NCI-H146 treated with DMSO at 0.1 percent for 48 hours (cell line): ENCODE measurements at regions not wholly inside any gene's neighbourhood (a gene's known extent, or its start where the extent isn't known, plus 50 kb on each side); places are given as distances from the start of the nearest gene placed in this dataset.
"Not testable (repeated sequence)": the region's sequence is repeated elsewhere in the genome, so short reads cannot be mapped to it uniquely, and the experiment has no call there.

ENCODE experiments used
- DNase-seq: peaks from one replicate; lab custom pipeline; 2025; ENCODE audit not compliant: unreplicated experiment; lab: John Stamatoyannopoulos, UW

DNA sequence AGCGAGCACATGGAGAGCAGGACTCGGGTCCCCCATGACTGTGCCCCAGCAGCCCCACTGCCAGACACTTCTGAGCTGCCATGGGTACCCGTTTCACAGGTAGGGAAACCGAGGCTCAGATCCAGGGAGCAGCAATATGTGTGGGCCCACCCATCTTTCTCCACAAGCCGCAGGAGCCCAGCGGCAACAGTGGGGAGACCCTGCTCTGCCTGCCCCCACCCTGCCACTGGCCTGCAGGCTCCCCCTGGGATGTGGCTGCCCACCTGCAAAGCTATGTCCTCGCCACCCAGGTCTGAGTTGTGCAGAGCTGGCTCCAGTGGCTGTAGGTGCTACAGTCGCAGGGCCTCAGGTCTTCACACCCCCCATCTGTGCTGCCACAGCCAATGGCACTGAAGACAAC is 50.6 kb upstream of the C1QTNF9B start:
- no peak for DNase-seq

DNA sequence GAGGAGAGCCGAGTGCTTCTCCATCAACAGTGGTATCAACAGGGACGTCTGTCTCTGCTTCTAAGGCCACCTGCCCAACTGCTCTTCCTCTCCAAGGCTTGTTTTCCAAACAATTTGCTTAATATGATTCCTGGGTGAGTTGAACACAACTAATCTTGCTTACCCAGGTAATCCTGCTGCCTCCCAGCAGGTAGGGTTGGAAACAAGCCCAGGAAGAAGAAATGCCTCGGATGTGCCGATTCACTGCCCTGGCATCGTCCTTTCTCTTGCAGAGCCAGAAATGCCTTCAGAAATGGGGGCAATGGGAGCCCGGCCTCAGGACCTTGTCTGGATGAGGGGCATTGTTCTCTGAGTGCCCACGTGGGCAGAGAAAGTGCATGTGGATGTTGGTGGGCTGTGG is 51.9 kb upstream of the C1QTNF9B start:
- DNase-seq = no peak

DNA sequence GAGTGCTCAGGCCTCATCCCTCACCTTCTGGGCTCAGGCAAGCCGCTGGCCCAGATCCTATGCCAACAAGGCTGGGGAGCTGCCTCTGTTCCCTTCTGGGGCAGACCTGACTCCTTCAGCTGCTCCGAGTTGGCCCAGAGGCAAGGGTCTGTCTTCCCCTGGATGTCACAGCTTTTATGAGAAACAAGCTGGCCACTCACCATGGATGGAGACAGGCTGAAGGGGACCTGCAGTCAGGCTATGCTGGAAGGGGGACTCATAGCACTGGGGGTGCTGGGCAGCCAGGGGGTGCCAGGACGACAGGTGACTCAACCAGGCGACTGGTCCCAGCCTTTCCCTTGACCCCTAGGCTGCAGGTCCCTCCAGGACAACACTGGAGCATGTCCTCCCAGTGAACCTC is 52.4 kb upstream of the C1QTNF9B start:
- no peak for DNase-seq

DNA sequence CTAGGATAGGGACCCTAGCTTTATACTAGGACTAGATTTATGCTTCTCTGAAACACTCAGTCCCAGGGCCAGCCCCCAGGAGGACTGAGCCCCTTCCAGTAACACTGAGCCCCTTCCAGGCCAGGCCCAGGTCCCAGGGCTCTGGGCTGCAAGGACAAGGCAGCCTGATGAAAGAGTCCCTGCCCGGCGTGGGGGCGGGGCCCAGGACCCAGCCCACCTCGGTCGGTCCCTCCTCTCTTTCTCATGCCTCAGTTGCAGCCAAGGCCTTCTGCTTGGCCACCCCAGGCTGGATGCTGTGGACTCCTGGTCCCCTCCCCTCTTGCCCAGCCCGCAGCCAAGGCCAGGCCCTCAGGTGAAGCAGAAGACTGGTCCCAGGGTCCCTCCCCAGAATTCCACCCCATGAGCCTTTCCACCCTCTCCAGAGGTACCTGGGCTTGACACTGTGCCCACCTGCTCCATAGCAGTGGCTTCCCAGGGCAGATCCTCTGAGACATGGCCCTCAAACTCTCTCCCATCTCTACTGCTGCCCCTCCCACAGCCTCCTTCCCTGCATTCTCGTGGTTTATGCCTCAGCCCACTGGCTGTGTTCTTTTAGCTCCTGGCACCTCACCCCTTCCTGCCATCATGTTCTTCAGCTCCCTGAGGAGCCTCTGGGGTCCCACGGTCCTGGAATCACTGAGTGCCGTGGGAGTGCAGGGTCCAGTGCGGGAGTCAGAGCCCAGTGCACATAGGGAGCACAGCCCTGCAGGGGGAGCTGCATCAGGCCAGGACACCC is 53.6 kb upstream of the C1QTNF9B start:
- no peak for DNase-seq

DNA sequence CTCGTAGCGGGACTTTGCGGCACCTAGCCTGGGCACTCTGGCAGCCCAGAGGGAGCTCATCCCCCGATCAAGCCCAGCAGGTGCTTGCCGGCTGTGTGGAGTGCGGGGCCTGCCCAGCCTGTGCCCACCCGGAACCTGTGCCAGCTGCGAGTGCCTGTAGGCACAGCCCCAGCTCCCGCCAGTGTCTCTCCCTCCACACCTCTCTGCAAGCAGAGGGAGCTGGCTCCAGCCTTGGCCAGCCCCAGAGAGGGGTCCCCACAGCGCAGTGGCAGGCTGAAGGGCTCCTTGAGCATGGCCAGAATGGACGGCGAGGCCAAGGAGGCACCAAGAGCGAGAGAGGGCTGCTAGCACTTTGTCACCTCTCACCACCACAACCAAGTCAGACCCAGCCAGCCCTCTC is 55.5 kb upstream of the C1QTNF9B start:
- DNase-seq = no peak

DNA sequence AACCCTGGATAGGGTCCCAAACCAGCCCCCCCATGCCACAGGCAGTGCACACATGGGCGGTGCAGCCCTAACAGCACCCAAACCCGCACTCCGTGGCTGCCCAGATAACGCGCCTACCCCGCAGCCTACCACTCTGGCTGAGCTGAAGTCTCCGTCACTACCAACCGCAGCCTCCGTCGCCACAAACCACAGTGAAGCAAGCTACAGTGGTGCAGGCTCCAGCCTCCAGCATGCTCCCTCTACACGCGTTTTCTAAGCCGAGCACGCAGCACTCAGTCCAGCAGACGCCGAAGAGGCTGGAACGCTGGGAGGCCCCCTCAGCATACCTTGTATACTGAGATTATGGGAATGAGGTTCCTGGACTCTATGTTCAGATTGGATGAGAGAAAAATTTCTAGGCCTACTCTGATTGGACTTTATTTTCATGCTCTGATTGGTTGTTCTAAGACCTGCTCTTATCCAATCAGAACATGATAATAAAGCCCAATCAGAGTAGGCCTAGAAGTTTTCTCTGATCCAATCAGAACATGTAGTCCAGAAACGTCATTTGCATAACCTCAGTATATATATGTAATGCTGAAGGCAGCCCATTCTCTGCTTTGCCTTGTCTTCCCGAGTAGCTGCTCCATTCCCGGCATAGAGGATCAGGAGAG is 56.7 kb upstream of the C1QTNF9B start:
- no peak for DNase-seq

DNA sequence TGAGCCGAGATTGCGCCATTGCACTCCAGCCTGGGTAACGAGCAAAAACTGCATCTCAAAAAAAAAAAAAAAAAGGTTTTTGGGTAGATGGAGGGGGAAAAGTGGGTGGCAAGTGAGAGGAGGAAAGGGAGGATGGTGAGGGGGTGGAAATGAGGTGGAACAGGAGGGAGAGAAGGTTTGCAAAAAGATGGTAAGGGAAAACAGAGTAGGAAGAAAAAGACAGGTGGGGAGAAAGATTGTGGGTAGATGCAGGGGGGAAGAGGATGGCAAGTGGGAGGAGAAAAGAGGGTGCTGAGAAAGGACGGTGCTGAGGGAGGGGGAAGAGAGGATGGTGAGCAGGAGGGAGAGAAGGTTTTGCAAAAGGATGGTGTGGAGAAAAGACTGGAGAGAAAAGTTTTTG is 57.8 kb upstream of the C1QTNF9B start:
- no peak for DNase-seq

DNA sequence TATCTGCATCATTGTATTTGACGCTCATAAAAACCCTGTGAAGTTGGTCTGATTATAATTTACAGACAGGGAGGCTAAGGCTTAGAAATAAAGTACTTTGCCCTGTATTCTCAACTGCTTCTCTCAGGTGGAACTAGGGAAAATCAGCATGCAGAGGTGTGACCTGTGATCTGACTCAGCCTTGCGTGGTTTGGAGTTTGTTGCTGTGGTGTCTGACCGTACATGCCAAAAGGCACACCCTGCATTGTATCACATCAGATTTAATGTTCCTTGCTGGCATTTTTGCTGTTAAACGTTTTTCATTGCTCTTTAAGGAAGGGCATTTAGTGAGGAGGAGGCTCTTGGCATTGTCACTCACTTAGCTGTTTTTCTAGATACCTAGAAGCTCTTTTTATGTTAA is 58.8 kb upstream of the C1QTNF9B start:
- no peak for DNase-seq

DNA sequence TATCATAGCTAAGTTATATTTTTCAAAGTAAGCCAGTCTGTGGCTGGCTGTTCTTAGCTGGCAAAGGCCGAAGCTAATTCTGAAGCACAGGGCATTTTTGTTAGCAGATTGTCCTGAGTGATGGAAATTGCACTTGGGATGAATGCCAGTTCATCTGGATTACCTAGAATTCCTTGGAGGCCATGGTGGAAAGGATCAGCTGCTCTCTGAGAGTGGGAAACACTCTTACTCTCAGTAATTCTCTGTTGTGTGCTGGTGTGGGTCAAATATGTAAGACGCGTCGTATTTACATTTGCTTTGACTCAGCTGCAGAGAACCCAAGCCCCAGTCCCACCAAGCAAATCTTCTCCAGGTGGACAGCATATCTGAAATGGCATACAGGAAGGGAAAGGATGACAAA is 60.7 kb upstream of the C1QTNF9B start:
- no peak for DNase-seq

DNA sequence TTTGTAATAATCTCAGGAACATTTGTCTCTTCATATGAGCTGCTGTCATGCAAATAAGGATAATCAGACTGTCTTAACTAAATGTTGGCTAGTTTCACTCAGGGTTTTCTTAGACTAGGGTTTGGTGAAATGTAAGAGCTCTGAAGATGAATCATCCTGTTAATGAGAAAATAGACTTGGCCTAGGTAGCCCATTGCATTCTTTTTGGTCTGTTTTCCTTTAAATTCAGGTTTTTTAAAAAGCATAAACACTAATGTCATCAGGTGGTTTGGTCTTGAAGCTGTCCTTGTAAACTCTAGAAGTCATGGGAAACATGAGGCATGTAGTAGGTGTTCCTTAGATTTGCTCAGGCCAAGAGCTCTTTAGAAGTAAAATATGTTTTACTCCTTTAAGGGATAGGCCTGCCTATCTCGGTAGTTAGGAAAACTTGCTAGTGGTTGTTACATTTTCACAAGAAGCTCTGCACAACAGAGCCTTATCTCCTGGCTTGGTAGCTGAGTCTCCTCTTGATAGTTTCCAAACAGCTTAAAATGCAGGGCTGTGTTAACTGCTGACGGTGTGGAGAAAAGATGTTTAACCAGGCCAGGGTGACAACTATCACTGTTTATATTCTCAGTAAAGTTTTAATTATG is 62.0 kb upstream of the C1QTNF9B start:
- no peak for DNase-seq

DNA sequence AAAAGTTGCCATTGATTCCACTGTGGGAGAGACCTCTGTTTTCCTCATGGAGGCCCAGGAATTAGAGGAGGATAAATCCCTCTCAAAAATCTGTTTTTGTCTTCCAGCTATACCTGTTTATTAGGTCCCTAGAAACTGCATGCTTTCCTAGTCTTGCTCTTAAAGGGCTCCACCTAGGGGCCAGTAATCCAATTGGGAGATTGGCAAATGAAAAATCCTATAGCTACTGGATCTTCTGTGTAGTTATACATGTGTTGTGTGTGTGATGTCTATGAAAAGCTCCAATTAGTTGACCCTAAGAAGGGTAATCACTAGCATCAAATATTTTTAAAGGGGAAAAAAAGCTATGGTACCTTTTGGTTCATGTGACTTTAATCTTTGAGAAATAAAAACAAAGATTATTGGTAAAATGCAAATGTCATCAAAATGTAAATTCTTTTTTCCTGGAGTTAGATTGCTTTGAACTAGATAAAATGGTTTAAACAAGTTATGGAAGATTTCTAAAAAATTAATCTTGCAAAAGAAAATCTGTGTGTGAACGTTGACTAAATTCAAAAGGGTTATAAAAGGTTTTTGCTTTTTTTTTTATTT is 63.4 kb upstream of the C1QTNF9B start:
- DNase-seq = peak; percentile 3

DNA sequence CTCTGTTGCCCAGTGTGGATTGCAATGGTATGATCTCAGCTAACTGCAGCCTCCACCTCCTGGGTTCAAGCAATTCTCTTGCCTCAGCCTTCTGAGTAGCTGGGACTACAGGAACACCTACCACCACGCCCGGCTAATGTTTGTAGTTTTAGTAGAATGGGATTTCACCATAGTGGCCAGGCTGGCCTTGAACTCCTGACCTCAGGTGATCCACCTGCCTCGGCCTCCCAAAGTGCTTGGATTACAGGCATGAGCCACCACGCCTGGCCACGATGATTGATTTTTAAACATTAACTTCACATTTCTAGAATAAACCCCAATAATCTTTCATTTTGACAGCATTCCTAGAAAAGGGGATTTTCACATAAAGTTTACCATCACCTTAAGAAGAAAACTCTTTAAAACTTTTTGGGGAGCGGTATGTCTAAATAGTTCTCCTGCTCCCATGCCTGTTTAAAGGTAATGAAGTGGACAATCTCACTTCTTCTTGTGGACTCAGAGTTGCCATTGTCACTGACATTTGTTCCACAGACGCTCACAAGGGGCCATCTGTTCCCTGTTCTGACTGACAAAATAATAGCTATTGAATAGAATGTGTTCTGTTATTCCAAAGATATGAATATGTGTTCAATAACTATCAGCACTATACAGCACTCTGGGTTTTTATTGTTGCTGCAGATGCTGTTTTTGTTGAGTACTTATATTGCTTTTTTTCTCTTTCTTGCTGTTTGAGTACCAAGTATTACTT is 66.1 kb upstream of the C1QTNF9B start:
- DNase-seq = no peak

DNA sequence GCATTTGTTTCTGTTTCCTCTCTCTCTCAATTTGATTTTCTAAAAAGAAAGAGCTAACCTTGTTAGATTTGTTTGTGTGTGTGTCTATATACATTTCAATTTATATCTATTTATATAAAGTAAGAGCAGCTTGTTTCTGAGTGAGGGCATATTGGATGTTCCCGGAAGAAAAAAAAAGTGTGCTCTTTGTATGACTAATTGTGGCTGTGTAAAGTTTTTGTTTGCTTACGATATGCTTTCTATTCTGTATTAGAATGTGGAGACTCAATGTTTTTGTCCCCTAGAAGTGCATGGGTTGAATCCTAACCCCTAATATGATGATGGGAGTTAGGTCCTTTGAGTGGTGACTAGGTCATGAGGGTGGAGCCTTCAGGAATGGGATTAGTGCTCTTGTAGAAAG is 66.6 kb upstream of the C1QTNF9B start:
- DNase-seq = no peak

DNA sequence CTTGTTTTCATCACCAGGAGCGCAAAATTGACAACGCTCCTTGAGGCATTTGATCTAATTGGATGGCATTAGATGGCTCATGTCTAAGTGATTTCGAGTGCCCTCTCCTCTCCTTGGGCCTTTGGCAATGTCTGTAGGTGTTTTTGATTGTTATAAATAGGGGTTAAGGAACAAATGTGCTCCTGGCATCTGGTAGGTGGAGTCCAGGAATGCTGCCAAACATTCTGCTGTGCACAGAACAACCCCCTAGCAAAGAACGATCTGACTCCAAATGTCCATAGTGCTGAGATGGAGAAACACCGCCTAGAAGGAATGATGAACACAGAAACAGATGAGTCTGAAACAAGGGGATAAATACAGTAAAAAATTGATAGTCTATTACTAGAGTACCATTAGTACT is 68.0 kb upstream of the C1QTNF9B start:
- DNase-seq = no peak

DNA sequence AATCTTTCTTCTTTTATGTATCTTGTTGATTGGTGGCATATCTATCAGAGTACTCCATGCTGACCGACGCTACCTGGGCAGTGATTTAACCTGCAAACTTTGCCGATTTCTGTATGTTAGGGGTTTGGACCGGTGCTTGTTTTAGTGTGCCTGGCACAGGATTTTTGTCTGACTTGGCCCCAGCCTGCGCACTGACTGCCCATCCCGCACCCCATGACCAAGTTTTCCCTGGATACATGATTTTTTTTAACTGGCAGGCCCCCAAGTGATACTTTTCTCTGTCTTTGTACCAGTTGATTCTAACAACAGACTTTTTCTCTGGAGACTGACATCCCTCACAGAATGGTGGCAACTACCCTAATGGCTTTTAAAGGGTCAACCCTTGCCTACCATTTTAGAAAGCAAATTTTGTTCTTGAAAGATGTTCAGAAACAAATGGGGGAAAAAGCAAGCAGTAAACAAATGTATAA is 69.0 kb upstream of the C1QTNF9B start:
- DNase-seq = no peak

DNA sequence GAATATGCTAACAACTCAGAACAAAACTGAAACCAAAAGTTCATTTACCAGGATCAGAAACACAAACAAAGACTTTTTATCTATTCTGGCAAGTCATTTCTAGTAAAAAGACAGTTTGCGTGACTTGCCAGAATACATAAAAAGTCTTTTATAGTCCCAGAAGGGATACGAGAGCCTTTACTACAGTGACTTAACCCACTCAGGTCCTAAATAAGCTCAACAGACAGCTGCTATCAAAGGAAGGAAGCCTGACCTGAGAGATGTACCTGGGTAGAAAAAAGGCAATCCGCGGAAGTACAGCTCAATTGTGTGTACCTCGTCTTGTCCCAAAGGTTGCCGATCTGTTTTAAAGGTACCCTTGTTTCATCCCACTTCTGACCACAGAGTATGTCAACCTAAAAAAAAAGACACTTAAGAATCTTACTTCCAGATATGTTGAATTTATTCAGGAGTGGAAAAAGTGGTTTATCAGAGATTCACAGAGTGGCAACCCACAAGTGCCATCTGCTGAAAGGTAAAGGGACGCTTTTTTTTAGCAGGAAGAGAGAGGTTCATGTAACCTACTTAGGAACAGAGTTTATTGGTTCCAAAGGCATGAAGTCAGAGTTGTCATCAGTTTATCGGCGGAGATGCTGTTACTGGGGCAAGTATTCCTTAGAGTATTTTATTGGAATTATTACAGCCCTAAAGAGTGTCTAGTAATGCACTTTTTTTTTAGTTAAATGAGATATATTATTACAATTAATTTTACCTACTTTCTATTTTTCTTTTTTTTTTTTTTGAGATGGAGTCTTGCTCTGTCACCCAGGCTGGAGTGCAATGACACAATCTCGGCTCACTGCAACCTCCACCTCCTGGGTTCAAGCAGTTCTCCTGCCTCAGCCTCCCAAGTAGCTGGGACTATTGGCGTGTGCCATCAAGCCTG is 69.7 kb upstream of the C1QTNF9B start:
- DNase-seq = no peak

DNA sequence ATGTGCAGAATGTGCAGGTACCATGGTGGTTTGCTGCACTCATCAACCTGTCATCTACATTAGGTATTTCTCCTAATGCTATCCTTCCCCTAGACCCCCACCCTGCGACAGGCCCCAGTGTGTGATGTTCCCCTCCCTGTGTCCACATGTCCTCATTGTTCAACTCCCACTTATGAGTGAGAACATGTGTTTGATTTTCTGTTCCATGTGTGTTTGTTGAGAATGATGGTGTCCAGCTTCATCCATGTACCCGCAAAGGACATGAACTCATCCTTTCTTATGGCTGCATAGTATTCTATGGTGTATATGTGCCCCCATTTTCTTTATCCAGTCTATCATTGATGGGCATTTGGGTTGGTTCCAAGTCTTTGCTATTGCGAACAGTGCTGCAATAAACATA is 70.5 kb upstream of the C1QTNF9B start:
- not testable (repeated sequence) for DNase-seq

DNA sequence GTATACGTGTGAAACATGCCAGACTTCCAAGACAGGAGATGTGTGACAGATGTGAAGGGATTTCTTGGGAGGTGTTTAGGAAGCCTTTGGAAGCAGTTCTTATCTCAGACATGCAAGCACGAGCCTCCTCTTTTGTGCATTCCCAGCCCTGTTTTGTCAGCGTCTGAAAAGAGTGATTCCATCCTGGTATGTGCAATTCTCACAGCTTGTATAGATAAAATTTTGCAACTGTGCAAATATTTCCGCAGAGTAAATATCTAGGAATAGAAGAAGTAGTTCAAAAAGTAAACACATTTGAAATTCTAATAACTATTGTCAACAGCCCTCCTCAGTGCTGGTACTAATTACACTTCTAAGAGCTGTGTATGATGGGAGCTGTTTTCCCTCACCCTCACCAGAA is 72.3 kb upstream of the C1QTNF9B start:
- DNase-seq = peak; percentile 63

DNA sequence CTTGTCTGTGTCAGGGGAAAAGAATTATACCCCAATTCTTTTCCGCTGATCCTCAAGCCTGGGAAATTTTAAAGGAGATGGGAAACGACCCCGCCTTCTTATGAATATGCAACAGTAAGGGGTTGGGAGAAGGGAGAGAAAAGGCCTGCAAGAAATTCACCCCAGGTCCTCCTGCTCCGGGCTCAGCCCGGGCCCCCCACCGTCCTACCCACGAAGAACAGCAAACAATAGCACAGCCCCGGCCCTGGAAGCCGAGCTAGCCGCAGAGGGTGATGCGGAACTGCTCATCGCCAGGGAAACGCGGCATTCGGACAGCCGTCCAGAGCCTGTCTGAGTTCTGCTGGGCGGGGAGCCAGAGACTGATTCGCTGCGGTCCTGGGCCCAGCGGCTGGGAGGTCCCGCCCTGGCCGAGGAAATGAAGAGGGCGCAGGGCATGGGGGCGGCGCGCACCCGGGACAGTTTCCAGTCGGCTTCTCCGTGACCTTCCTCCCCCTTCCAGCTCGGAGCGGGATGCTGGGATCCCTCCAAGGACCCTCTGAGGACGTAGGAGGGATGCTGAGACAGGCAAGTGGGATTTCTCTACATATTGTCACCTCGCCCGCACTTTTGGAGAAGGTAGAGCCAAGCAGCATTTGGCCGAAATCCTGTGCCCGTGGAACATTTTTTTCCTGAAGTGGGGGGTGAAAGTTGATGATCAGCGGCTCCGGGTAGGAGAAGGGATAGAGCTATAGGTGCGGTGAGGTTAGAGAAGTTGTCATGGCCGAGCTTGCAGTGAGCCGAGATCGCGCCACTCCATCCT is 82.3 kb upstream of the C1QTNF9B start:
- peak; percentile 51 for DNase-seq
